Type B pancreatic cell (in vitro differentiated cells): ENCODE measurements at regions not wholly inside any gene's neighbourhood (a gene's known extent, or its start where the extent isn't known, plus 50 kb on each side); places are given as distances from the start of the nearest gene placed in this dataset.

Experiments
- DNase-seq: peaks from one replicate; pipeline ENCODE4 v3.0.0; 2021; ENCODE audit warnings: mixed read lengths; ENCODE audit not compliant: unreplicated experiment; ENCODE audit errors: extremely low spot score
- H3K27ac Mint-ChIP-seq: 2 replicates; pipeline ENCODE4 v1.8.0; 2021; ENCODE audit warnings: mild to moderate bottlenecking, mixed read lengths
- H3K27me3 Mint-ChIP-seq: 2 replicates; pipeline ENCODE4 v1.8.0; 2021; ENCODE audit warnings: mixed read lengths
- H3K36me3 Mint-ChIP-seq: 2 replicates; pipeline ENCODE4 v1.8.0; 2021; ENCODE audit warnings: mixed read lengths
- H3K4me1 Mint-ChIP-seq: one replicate; pipeline ENCODE4 v1.8.0; 2021; ENCODE audit warnings: mixed read lengths; ENCODE audit not compliant: unreplicated experiment
- H3K4me3 Mint-ChIP-seq: 2 replicates; pipeline ENCODE4 v1.8.0; 2021; ENCODE audit warnings: mild to moderate bottlenecking, mixed read lengths
- H3K9me3 Mint-ChIP-seq: 2 replicates; pipeline ENCODE4 v1.8.0; 2021; ENCODE audit warnings: mixed read lengths
- CTCF ChIP-seq: fragments of 200-600 bp; sonication (generic); conservative IDR thresholded peaks from 2 replicates; pipeline ENCODE4 v1.5.0; 2021; ENCODE audit warnings: antibody characterized with exemption, mild to moderate bottlenecking

- no peak overlapping the region for H3K27ac Mint-ChIP-seq
- no peaks in the 10 kb centered on the region for H3K27me3 Mint-ChIP-seq
- TF ChIP-seq CTCF, result no peak
- peaks cover 18% of the 10 kb centered on the region for H3K4me1 Mint-ChIP-seq
- no peaks in the 10 kb centered on the region for H3K9me3 Mint-ChIP-seq
- H3K36me3 Mint-ChIP-seq, result no peaks in the 10 kb centered on the region
- no peak overlapping the region for H3K4me3 Mint-ChIP-seq
- no peak for DNase-seq
These were observed 649.6 kb upstream of the PTBP2 start for GRCh38 chr1:96072021-96072420.

GRCh38 chr1:96073100-96073499 is 648.5 kb upstream of the PTBP2 start:
- Mint-ChIP-seq H3K4me3 (no peak overlapping the region), H3K4me1 (peaks cover 18% of the 10 kb centered on the region), H3K27ac (no peak overlapping the region), H3K9me3 (no peaks in the 10 kb centered on the region), H3K36me3 (no peaks in the 10 kb centered on the region), H3K27me3 (no peaks in the 10 kb centered on the region)
- no peak for TF ChIP-seq CTCF
- no peak for DNase-seq

GRCh38 chr1:96074422-96074821 is 647.2 kb upstream of the PTBP2 start:
- Mint-ChIP-seq H3K4me1 (peaks cover 18% of the 10 kb centered on the region), H3K27me3 (no peaks in the 10 kb centered on the region), H3K9me3 (no peaks in the 10 kb centered on the region), H3K36me3 (no peaks in the 10 kb centered on the region), H3K4me3 (no peak overlapping the region), H3K27ac (no peak overlapping the region)
- no peak for DNase-seq
- no peak for TF ChIP-seq CTCF

- TF ChIP-seq CTCF, result no peak
- no peak for DNase-seq
- H3K36me3 Mint-ChIP-seq, result no peaks in the 10 kb centered on the region
- H3K4me1 Mint-ChIP-seq, result peaks cover 18% of the 10 kb centered on the region
- H3K4me3 Mint-ChIP-seq, result no peak overlapping the region
- no peaks in the 10 kb centered on the region for H3K9me3 Mint-ChIP-seq
- H3K27ac Mint-ChIP-seq, result no peak overlapping the region
- H3K27me3 Mint-ChIP-seq, result no peaks in the 10 kb centered on the region
These were observed 646.6 kb upstream of the PTBP2 start for GRCh38 chr1:96074876-96075577.

GRCh38 chr1:96075704-96076455 is 645.7 kb upstream of the PTBP2 start:
- no peak overlapping the region for H3K4me3 Mint-ChIP-seq
- H3K4me1 Mint-ChIP-seq, result peaks cover 18% of the 10 kb centered on the region
- DNase-seq, result no peak
- H3K9me3 Mint-ChIP-seq, result no peaks in the 10 kb centered on the region
- H3K27ac Mint-ChIP-seq, result no peak overlapping the region
- H3K27me3 Mint-ChIP-seq, result no peaks in the 10 kb centered on the region
- TF ChIP-seq CTCF, result no peak
- H3K36me3 Mint-ChIP-seq, result no peaks in the 10 kb centered on the region
